ENCODE measurements at regions not wholly inside any gene's neighbourhood (a gene's known extent, or its start where the extent isn't known, plus 50 kb on each side); places are given as distances from the start of the nearest gene placed in this dataset.

DNA sequence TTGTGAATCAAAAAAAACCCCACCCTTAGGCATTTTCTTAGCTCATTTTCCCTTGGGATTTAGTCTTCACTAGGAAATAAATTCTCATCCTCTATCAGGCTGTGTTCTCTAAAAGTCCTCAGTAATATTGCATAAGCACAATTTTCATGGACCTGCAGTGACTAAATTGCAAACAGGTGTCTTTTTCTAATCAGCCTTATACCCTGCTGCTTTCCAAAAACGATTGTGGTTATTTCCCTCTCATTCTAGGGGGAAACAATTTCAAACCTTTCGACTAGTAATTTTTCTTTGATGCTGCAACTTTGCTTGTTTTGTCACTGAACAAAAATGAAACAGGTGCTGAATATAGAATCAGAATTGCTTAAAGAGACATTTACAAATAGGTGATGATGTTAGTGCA is 549.9 kb downstream of the PDHA2 start:
- TF ChIP-seq, protein P1, sequence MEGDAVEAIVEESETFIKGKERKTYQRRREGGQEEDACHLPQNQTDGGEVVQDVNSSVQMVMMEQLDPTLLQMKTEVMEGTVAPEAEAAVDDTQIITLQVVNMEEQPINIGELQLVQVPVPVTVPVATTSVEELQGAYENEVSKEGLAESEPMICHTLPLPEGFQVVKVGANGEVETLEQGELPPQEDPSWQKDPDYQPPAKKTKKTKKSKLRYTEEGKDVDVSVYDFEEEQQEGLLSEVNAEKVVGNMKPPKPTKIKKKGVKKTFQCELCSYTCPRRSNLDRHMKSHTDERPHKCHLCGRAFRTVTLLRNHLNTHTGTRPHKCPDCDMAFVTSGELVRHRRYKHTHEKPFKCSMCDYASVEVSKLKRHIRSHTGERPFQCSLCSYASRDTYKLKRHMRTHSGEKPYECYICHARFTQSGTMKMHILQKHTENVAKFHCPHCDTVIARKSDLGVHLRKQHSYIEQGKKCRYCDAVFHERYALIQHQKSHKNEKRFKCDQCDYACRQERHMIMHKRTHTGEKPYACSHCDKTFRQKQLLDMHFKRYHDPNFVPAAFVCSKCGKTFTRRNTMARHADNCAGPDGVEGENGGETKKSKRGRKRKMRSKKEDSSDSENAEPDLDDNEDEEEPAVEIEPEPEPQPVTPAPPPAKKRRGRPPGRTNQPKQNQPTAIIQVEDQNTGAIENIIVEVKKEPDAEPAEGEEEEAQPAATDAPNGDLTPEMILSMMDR (IDR thresholded peaks at IDR 0.05 in 2 of 3, conservative IDR thresholded peaks at IDR 0.05 in 1 of 3; ENCODE audit: control insufficient read depth in 2 of 3, extremely low read depth in 1 of 3, insufficient read depth in 1 of 3, low read depth in 3 of 3, low read length in 3 of 3), result no peak
- TF ChIP-seq POLR2A (IDR thresholded peaks at IDR 0.05; ENCODE audit: low read depth, low read length), result no peak
- TF ChIP-seq NR2C2 (IDR thresholded peaks at IDR 0.05; ENCODE audit: borderline replicate concordance, control insufficient read depth, insufficient read length, low read depth), result no peak
- no peak for TF ChIP-seq LARP7 (IDR thresholded peaks at IDR 0.05)
- TF ChIP-seq, protein P2, sequence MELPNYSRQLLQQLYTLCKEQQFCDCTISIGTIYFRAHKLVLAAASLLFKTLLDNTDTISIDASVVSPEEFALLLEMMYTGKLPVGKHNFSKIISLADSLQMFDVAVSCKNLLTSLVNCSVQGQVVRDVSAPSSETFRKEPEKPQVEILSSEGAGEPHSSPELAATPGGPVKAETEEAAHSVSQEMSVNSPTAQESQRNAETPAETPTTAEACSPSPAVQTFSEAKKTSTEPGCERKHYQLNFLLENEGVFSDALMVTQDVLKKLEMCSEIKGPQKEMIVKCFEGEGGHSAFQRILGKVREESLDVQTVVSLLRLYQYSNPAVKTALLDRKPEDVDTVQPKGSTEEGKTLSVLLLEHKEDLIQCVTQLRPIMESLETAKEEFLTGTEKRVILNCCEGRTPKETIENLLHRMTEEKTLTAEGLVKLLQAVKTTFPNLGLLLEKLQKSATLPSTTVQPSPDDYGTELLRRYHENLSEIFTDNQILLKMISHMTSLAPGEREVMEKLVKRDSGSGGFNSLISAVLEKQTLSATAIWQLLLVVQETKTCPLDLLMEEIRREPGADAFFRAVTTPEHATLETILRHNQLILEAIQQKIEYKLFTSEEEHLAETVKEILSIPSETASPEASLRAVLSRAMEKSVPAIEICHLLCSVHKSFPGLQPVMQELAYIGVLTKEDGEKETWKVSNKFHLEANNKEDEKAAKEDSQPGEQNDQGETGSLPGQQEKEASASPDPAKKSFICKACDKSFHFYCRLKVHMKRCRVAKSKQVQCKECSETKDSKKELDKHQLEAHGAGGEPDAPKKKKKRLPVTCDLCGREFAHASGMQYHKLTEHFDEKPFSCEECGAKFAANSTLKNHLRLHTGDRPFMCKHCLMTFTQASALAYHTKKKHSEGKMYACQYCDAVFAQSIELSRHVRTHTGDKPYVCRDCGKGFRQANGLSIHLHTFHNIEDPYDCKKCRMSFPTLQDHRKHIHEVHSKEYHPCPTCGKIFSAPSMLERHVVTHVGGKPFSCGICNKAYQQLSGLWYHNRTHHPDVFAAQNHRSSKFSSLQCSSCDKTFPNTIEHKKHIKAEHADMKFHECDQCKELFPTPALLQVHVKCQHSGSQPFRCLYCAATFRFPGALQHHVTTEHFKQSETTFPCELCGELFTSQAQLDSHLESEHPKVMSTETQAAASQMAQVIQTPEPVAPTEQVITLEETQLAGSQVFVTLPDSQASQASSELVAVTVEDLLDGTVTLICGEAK (IDR thresholded peaks at IDR 0.05; ENCODE audit: borderline replicate concordance), result no peak
- TF ChIP-seq FOXM1 (IDR thresholded peaks at IDR 0.05; ENCODE audit: low read depth, low read length), result no peak
- TF ChIP-seq POLR2AphosphoS5 (IDR thresholded peaks at IDR 0.05; ENCODE audit: low read length), result no peak
- TF ChIP-seq ZZZ3 (IDR thresholded peaks at IDR 0.05; ENCODE audit: control insufficient read depth, insufficient read length, low read depth), result no peak
- no peak for TF ChIP-seq PML (IDR thresholded peaks at IDR 0.05; ENCODE audit: low read length)
- no peak for TF ChIP-seq SMAD1 (IDR thresholded peaks at IDR 0.05; ENCODE audit: low read depth, partially characterized antibody)

Measured in GM12878 (cell line).